LNCaP clone FGC (cell line): ENCODE measurements at regions not wholly inside any gene's neighbourhood (a gene's known extent, or its start where the extent isn't known, plus 50 kb on each side); places are given as distances from the start of the nearest gene placed in this dataset.
"Not testable (repeated sequence)": the region's sequence is repeated elsewhere in the genome, so short reads cannot be mapped to it uniquely, and the experiment has no call there.

ENCODE experiments used
- DNase-seq: peaks from one replicate; pipeline ENCODE4 v3.0.0-alpha.2; 2011; ENCODE audit warnings: low read depth
- H3K4me3 ChIP-seq: 2 replicates; pipeline ENCODE4 v1.5.1; 2011; ENCODE audit warnings: mild to moderate bottlenecking, low read depth, low read length, control low read depth
- TF ChIP-seq, protein P1 (sequence below): IDR thresholded peaks from 2 replicates; pipeline ENCODE4 v1.5.1; 2012; ENCODE audit warnings: mild to moderate bottlenecking; ENCODE audit not compliant: control insufficient read depth, insufficient read depth; ENCODE audit errors: extremely low read depth

DNA sequence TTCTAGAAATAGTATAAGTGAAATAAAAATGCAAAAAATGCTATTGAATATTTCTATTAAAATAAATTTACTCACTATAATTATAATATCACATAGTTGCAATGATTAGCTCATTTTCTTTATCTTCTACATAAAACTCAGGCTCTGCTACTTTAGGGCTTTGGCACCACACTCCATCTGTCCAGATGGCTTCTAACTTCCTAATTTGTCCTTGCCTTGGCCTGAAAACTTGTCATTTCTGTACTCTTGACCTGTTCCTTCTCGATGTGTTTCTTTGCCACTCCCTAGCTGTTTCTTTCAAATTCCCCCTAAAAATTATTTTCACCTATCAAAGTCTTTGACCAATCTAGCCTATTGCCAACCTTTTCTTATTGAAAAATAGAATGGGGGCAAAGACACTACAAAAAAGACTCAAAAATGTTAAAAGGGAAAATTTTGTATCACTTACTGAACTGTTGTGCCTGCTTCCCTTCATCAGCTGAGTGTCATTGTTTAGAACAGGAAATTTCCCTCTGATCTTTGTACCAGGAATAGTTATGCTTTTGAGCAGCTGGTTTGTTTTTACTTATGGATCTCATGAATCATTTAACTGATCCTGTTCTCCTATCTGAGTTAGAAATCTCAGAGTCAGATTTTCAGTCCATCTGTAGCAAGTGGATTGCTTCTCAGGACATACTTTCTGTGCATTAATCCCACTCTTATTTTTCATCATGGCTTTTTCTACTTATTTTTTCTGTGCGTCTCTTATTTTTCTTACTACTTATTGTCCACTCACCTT is 279.2 kb upstream of the CNR1 start:
- TF ChIP-seq, protein P1, sequence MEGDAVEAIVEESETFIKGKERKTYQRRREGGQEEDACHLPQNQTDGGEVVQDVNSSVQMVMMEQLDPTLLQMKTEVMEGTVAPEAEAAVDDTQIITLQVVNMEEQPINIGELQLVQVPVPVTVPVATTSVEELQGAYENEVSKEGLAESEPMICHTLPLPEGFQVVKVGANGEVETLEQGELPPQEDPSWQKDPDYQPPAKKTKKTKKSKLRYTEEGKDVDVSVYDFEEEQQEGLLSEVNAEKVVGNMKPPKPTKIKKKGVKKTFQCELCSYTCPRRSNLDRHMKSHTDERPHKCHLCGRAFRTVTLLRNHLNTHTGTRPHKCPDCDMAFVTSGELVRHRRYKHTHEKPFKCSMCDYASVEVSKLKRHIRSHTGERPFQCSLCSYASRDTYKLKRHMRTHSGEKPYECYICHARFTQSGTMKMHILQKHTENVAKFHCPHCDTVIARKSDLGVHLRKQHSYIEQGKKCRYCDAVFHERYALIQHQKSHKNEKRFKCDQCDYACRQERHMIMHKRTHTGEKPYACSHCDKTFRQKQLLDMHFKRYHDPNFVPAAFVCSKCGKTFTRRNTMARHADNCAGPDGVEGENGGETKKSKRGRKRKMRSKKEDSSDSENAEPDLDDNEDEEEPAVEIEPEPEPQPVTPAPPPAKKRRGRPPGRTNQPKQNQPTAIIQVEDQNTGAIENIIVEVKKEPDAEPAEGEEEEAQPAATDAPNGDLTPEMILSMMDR: no peak
- DNase-seq: no peak
- no peak overlapping the region for H3K4me3 ChIP-seq

DNA sequence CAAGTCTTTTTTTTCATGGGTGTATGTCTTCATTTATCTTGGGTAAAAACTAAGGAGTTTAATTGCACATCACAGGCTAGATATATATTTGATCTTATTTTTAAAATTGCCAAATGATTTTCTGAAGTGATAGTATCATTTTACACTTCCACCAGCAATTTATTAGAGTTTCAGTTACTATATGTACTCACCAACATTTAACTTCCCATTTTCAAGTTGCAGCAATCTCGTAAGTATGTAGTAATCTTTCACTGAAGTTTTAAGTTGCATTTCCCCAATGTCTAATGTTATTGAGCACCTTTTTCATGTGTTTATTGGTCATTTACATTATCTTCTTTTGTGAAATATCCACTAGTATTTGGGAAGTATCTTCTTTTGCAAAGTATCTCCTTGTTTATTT is 277.4 kb upstream of the CNR1 start:
- no peak for DNase-seq
- TF ChIP-seq, protein P1: no peak
- H3K4me3 ChIP-seq: no peak overlapping the region

DNA sequence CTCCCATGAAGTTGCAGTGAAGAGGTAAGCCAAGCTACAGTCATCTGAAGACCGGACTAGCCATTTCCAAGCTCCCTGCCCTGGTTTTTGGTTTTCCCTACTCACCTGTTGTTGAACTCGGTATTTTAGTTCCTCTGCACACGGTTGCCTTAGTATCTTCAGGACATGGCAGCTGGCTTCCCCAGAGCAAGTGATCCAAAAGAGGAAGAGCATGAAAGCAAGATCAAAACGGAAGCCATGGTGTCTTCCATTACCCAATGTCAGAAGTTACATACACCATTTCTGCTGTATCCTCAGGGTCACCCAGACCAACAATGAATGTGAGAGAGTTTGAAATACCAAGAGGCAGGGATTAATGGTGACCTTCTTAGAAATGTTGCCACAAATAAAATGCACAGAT is 276.6 kb upstream of the CNR1 start:
- no peak overlapping the region for H3K4me3 ChIP-seq
- no peak for DNase-seq
- TF ChIP-seq, protein P1: no peak

DNA sequence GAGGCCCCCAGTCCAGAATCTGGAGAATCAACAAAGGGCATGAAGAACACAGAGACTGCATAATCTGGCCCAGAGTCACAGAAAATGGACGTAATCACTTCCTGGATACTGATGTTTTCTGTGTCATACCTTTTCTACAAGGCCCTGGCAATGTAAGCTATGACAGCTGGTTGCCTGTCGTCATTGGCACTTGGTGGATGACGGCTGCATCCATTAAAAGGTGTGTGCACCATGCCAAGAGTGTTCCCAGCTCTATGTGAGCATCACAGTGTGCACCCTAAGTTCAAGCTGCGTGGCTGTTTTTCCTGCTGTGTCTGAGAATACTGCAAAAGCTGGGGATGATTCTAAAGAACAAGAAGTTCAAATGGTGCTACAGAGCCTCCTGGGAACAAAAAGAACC is 275.2 kb upstream of the CNR1 start:
- TF ChIP-seq, protein P1: no peak
- no peak for DNase-seq
- H3K4me3 ChIP-seq: no peak overlapping the region

DNA sequence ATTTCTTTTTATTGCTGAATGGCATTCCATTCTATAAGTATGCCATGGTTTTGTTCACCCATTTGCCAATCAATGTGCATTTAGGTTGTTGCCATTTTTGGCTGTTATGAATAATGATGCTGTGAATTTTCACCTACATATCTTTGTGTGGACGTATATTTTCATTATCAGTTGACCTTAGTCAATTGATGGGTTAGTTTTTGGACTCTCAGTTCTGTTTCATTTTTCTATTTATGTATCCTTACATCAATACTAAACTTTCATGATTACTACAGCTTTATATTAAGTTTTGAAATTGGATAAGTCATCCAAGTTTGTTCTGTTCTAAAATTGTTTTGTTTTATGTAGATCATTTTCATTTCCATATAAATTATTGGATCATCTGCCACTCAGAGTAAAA is 261.9 kb upstream of the CNR1 start:
- DNase-seq: no peak
- H3K4me3 ChIP-seq: no peak overlapping the region
- TF ChIP-seq, protein P1: no peak

DNA sequence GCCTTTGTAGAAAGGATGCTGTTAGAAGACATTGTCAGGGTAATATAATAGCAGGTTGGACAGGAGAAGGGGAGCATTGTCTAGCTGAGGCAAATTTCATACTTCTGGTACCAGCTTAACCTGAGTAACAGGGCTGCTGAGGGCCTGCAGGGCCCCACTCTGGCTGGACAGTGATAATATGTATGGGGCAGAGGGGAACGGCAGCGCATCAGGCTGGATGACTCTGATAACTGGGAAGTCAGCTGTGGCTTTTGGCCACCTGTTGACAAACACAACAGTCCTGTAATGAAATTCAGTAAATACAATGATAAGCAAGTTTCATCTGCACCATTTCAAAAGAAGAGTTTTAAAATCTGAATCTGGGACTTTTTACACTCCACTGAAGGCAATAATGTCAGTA is 259.9 kb upstream of the CNR1 start:
- no peak for DNase-seq
- TF ChIP-seq, protein P1: no peak
- no peak overlapping the region for H3K4me3 ChIP-seq

DNA sequence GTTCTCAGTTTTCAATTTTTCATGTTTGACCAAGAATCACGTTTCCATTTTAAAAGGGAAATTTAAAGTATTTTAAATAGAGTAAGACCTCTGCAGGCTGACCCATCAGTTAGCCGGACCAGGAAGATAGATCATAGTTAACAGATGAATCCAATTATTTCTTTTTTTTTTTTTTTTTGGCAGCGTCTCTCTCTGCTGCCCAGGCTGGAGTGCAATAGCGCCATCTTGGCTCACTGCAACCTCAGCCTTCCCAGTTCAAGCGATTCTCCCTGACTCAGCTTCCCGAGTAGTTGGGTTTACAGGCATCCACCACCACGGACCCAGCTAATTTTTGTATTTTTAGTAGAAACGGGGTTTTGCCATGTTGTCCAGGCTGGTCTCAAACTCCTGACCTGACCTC is 256.7 kb upstream of the CNR1 start:
- no peak overlapping the region for H3K4me3 ChIP-seq
- TF ChIP-seq, protein P1: peak; percentile 5; the same call in 1 of the 2 replicates
- DNase-seq: no peak

DNA sequence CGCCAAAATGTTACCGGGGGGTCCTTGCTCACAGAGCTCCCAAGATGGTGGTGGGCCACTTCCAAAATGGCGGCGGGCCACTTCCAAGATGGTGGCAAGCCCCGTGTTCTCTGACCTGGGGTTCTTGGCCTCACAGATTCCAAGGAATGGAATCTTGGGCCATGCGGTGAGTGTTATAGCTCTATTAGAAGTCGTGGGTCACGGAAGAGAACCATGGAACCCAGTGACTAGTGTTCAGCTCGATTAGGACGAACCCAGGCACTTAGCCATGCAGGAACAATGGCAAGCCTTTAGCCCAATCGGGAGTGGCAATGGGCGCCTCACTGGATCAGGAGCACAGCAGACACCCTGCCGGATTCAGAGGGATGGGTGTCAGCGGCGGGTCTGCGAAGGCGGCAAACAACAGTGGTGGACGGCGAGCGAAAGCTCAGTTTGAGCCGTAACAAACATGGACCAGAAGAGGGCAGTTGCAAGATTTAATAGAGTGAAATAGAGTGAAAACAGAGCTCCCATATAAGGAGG is 254.9 kb upstream of the CNR1 start:
- not testable (repeated sequence) for H3K4me3 ChIP-seq, DNase-seq

DNA sequence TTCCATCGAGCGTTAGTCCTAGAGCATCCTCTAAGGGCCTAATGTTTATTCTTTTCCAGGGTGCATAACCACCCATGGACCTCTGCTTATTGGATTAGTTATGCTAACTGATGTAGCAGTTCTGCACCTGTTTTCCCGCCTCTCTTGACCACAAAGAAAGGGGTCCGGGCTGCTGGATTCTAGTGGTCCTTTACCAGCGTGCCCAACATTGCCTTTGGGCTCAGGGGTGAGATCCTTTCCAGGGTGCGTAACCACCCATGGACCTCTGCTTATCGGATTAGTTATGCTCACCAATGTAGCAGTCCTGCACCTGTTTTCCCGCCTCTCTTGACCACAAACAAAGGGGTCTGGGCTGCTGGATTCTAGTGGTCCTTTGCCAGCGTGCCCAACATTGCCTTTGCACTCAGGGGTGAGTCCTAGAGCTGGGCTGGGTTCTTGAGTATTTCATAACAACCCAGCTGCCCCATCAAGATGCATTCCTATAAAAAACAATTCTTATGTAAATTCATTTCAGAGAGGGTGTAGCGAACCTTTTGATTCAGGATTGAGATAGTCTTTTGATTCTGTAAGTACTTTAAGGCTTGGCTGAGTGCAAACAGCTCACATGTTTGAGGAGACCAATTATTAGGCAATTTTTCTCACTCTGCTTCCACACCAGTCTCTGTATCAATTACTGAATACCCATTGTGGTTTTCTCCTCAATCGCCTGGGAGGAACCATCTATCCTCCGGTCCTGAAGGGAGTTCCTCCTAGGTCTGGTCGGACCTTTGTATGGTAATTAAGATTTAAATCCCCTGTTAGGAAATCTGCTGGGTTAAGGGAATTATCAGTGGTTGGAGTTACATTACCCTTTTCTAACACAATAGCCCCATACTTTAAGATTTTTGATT is 253.0 kb upstream of the CNR1 start:
- DNase-seq: not testable (repeated sequence)

More for the DNA sequence above, 253.0 kb upstream of the CNR1 start:
- not testable (repeated sequence) for H3K4me3 ChIP-seq
